ENCODE measurements at regions not wholly inside any gene's neighbourhood (a gene's known extent, or its start where the extent isn't known, plus 50 kb on each side); places are given as distances from the start of the nearest gene placed in this dataset.
"Not testable (repeated sequence)": the region's sequence is repeated elsewhere in the genome, so short reads cannot be mapped to it uniquely, and the experiment has no call there.

- DNase-seq (ENCODE audit: low read depth): no peak
These were observed 59.7 kb downstream of the HMGB3 start for GRCh38 chrX:151042842-151043241.

GRCh38 chrX:151066373-151066772 is 83.2 kb downstream of the HMGB3 start:
- not testable (repeated sequence) for DNase-seq (ENCODE audit: low read depth)

DNA sequence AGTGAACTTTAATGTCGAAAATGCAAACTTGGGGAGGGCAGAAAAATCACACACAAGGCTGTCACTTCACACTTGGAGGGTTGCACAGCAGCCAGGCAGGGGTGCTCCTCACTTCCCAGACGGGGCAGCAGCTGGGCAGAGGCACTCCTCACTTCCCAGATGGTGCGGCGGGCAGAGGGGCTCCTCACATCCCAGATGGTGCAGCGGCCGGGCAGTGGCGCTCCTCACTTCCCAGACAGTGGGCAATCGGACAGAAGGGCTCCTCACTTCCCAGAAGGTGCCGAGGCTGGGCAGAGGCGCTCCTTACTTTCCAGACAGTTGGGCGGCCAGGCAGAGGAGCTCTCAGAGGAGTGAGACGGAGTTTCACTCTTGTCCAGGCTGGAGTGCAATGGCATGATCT is 90.6 kb downstream of the HMGB3 start:
- no peak for DNase-seq (ENCODE audit: low read depth)

DNA sequence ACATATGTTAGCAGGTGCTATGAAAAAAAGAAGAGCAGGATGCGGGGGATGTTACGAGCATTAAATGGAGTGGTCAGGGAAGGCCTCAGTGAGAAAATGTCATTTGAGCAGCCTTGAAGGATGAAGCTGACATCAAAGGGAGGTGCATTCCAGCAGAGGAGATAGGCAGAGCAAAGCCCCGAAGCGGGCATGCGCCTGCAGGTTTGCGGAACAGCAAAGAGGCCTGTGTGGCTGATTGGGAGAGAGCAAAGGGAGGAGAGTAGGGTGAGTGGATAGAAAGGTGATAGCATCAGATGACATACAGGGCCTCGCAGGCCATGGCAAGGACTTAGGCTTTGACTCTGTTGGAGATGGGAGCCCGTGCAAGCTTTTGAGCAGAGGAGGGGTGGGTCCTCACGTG is 95.4 kb upstream of the GPR50 start:
- DNase-seq (ENCODE audit: low read depth): no peak

DNA sequence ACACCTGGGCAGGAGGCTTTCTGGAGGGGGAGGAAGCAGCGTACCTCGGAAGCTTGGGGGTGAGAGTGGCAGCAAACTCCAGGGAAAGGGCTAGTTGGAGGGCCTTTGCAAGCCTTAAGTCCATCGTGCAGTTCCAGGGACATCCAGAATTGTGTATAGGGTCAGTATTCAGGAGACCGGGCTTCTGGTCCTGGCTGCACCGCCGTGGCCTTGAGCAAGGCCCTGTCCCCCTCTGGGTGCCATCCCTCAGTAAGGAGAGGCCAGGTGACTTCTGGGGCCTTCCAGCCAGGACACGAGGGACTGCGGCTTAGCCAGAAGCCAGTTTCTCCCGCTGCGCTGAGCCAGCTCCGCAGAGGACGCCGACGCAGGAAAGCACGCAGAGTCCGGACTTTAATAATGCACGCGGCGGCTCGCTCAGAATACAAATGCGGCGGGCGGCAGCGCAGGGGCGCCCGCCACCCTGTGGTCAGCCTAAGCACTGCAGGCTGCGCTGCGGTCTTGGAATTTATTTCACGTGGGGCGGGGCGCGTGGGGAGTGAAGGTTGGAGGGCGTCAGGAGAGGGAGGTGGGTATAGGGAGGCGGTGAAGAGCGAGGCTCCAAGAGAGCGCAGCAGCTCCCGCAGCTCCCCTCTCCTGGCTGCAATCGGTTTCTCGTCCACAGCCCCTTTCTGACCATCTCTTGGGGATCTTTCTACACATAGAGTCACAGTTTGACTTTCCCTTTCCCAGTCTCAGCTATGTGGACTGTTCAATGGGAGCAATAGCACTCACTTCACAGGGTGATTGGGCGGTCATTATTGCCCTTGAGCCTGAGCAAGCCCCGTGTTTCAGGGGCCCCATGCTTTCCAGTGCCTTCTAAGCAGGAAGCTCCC is 94.1 kb upstream of the GPR50 start:
- peak; percentile 19 for DNase-seq (ENCODE audit: low read depth)

GRCh38 chrX:151084454-151084853 is 91.9 kb upstream of the GPR50 start:
- DNase-seq (ENCODE audit: low read depth): no peak

DNA sequence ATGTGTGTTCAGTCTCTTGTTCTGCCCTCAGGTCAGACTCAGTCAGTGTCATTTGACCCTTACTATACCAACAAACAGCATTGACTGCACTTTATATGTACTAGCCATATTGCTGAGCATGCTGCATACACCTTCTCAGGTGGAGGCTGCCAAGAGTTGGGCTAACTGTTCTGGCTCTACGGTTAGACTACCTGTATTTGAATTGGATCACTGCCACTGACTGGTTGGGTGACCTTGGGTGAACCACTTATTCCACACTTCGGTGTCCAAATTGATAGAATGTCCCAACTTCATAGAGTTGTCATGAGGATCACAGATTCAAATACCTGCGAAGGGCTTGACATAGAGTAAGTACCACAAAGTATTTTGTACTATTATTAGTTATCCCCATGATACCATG is 91.2 kb upstream of the GPR50 start:
- no peak for DNase-seq (ENCODE audit: low read depth)

DNA sequence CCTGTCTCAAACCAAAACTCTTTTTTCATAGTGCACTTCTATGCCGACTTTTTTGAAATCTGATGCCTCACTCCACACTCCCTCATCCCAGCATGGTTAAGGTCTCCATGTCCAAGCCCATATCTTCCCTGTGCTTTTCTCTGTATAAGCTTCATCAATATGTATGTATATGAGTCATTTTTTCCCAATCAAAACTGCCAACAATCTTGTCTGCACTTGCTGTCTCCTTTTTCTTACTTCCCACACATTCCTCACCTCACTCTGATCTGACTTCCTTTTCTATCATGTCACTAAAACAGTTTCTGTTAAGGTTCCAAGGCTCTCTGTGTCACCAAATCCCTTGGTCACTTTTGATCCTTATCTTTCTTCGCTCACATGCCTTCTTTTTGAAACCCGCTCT is 88.2 kb upstream of the GPR50 start:
- DNase-seq (ENCODE audit: low read depth): no peak

GRCh38 chrX:151099001-151099400 is 77.4 kb upstream of the GPR50 start:
- no peak for DNase-seq (ENCODE audit: low read depth)

- DNase-seq (ENCODE audit: low read depth): no peak
These were observed 75.6 kb upstream of the GPR50 start for GRCh38 chrX:151100799-151101198.

DNA sequence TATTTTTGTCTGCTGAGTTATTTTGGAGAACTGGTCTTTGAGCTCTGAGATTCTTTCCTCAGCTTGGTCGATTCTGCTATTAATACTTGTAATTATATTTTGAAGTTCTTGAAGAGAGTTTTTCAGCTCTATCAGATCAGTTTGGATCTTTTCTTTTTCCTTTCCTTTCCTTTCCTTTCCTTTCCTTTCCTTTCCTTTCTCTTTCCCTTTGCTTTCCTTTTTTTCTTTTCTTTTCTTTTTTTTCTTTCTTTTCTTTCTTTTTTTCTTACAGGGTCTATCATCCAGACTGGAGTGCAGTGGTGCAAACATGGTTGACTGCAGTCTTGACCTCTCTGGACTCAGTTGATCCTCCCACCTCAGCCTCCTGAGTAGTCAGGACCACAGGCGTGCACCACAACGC is 63.2 kb upstream of the GPR50 start:
- not testable (repeated sequence) for DNase-seq (ENCODE audit: low read depth)
